GM13977 (cell line): ENCODE measurements at regions not wholly inside any gene's neighbourhood (a gene's known extent, or its start where the extent isn't known, plus 50 kb on each side); places are given as distances from the start of the nearest gene placed in this dataset.

Experiments used
- DNase-seq: peaks from one replicate; pipeline ENCODE4 v3.0.0; 2012; ENCODE audit warnings: low spot score
- CTCF ChIP-seq: IDR thresholded peaks from 2 replicates; pipeline ENCODE4 v1.5.1; 2012; ENCODE audit warnings: mild to moderate bottlenecking, control low read depth; ENCODE audit not compliant: insufficient read depth; ENCODE audit errors: extremely low read depth, missing control alignments
- in situ Hi-C: fragments of 300-500 bp; cut with MboI; formaldehyde crosslinking; loops from one replicate; pipeline ENCODE4 v1.12.0; 2022; ENCODE audit warnings: low sequenced_read_pairs, low pct_unique_long_range_greater_than_20kb, mixed read lengths, inconsistent platforms; ENCODE audit not compliant: unreplicated experiment

- in situ Hi-C loops: no loop called here
- no peak for TF ChIP-seq CTCF
- no peak for DNase-seq
These were observed 129.2 kb downstream of the MTX2 start for GRCh38 chr2:176398243-176399073.

DNA sequence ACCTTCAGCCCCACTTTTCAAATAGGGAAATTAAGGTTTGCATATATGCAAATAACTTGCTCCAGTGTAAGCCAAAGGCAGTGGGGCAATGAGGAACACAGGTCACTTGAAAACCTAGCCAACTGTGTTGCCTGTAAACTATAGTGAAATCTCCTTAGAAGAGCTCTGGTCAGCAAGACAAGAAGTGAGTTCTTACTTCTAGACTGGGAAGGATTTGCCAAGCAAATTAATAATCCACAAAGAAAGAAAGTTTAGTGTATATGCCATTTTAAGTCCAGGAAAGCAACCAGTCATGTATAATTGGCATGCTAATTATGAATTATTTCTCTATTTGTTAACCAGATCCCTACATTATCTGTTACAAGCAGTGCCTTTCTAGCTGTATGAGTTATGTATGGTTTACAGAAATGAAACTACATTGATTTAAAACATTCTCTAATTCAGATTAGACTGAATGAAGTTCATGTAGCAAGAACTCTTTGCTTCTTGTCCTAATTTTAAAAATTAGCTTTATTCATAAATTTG, 129.9 kb downstream of the MTX2 start:
- in situ Hi-C loops: no loop called here
- DNase-seq: no peak
- no peak for TF ChIP-seq CTCF

DNA sequence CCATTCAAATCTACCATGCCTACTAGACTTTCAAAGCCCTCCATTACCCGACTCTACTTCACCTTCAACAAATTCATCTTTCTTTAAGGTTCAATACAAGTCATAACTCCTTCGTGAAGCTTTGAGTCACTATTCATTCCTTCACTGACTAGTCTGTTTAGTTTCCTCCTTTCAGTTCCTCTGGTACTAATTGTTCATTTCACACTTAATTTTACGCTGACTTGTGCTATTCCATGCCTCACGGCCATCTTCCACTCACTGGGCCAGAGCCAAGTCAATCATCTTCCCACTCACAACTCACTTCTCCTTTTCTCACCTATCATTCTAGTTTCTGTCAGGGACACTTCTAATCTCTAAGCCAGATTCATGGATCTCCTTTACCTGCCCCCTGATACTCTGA, 136.2 kb downstream of the MTX2 start:
- DNase-seq: no peak
- TF ChIP-seq CTCF: no peak

DNA sequence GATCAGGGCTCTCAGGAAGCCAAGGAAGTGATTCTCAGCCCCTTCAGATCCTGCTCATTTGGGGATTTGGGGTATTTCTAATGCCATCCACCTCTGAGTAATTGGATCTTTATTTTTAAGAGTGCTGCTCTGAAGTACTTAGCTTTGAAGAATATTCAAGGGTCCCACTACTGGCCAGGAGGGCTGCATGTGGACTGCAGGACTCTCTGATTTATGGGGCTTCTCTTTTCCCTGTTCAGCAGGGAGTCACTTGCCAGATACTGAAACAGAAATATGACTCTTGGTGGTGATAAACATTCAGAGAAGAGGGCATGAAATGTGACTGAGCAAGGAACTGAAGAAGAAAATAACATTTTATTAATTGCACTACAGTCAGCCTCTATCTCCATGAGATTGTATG, 138.5 kb downstream of the MTX2 start:
- DNase-seq: no peak
- in situ Hi-C loops: no loop called here
- no peak for TF ChIP-seq CTCF

More for the DNA sequence above, 136.2 kb downstream of the MTX2 start:
- in situ Hi-C loops: no loop called here

- no peak for DNase-seq
- TF ChIP-seq CTCF: no peak
- in situ Hi-C loops: no loop called here
These were observed 140.4 kb downstream of the MTX2 start for GRCh38 chr2:176409671-176410070.

- no peak for DNase-seq
- in situ Hi-C loops: no loop called here
- TF ChIP-seq CTCF: no peak
These were observed 142.9 kb downstream of the MTX2 start for GRCh38 chr2:176412136-176412535.
